ENCODE measurements at regions not wholly inside any gene's neighbourhood (a gene's known extent, or its start where the extent isn't known, plus 50 kb on each side); places are given as distances from the start of the nearest gene placed in this dataset.
A peak's percentile ranks its signal among the peaks of the same experiment; 100 is the strongest.

DNA sequence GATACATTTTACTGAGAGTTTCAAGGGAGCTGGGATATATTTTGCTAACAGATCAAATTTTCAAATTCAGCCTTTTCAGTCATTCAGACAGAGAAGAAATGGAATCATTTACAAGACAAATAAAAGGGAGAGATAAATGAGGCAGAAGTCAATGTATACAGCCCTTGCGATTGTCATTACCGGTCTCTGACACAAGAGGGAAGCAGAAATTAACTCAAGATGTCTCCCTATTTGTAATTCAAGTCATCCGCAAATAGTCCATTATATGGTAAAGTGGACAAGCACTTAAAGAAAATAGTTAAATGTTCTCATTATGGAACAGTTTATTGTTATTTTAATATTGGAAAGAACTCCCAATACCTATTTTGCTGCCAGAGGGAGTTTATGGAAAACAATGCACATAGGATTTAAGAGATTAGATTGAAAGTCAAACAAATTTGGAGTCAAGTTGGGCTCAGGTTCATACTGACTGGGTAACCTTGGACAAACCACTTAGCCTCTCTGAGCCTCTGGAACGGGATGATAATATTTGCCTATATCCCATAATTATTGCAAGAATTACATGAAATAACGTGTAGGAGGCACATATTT is 89.3 kb upstream of the PRKCQ start:
- DNase-seq (ENCODE audit: low read depth), result peak; percentile 31
- TF ChIP-seq, protein P1, sequence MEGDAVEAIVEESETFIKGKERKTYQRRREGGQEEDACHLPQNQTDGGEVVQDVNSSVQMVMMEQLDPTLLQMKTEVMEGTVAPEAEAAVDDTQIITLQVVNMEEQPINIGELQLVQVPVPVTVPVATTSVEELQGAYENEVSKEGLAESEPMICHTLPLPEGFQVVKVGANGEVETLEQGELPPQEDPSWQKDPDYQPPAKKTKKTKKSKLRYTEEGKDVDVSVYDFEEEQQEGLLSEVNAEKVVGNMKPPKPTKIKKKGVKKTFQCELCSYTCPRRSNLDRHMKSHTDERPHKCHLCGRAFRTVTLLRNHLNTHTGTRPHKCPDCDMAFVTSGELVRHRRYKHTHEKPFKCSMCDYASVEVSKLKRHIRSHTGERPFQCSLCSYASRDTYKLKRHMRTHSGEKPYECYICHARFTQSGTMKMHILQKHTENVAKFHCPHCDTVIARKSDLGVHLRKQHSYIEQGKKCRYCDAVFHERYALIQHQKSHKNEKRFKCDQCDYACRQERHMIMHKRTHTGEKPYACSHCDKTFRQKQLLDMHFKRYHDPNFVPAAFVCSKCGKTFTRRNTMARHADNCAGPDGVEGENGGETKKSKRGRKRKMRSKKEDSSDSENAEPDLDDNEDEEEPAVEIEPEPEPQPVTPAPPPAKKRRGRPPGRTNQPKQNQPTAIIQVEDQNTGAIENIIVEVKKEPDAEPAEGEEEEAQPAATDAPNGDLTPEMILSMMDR (IDR thresholded peaks at IDR 0.05; ENCODE audit: control insufficient read depth, insufficient read depth, low read depth, low read length, missing control alignments), result peak; percentile 69

DNA sequence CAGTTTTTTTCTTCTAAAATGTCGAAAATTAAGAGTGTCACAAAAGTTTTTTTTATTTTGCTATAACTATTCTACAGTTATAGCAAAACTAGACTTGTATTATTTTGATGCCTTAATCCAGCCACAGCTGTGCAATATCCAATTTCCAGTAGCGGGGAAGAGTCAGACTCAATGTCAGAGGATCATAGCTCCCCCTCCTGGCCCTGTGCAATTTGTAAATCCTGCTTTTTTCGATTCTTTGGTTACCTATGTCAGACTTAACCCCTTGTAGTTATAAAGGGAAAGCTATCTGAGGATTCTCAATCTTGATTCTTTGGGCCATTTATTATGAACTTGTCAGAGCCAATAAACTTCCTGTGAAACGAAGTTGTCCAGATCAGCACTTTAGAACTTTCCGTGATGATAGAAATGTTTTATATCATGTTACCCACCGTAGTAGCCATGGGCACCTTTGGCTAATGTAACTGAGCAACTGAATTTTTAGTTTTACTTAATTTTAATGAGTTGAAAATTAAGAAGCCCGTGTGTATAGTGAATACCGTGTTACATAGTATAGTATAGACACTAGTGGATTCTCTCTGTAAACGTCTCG is 87.7 kb upstream of the PRKCQ start:
- H3K4me3 ChIP-seq (ENCODE audit: control insufficient read depth, low read depth, low read length), result no peak overlapping the region
- TF ChIP-seq, protein P1 (IDR thresholded peaks at IDR 0.05; ENCODE audit: control insufficient read depth, insufficient read depth, low read depth, low read length, missing control alignments), result peak; percentile 66
- DNase-seq (ENCODE audit: low read depth), result no peak

More for the DNA sequence above, 89.3 kb upstream of the PRKCQ start:
- H3K4me3 ChIP-seq (ENCODE audit: control insufficient read depth, low read depth, low read length), result no peak overlapping the region

DNA sequence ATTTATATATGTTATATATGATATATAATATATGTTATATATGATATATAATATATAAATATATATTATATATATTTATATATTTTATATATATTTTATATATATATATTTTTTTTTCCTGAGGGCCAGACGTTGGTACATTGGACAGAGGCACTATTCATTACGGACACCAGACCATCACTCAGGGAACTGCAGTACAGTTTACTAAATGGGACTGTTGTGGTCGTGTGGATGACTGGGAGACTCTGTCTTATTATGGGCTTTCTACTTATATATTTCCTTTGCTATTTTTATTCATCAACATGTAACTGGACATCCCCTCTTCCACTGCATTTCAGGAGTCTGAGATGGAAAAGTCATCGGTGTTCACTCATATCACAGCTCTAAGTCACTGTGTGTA is 87.1 kb upstream of the PRKCQ start:
- no peak overlapping the region for H3K4me3 ChIP-seq (ENCODE audit: control insufficient read depth, low read depth, low read length)
- TF ChIP-seq, protein P1 (IDR thresholded peaks at IDR 0.05; ENCODE audit: control insufficient read depth, insufficient read depth, low read depth, low read length, missing control alignments), result no peak
- DNase-seq (ENCODE audit: low read depth), result no peak

DNA sequence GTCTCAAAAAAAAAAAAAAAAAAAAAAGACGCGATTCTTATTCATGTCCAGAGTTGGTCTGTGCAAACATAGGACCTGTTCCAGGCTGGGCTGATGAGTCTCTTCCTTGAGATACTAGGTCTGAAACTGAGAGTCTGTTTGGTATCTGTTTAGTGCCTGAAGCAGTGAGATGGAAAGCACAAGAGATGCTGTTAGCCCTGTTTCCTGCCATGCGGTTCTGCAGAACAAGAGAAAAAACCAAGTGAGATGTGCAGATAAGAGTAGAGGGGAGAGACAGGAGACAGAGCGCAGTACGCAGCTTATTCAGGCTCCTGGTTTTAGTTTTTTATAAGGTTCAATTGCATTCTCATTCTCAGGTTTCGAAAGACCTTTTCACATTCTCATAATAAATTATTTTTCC is 85.8 kb upstream of the PRKCQ start:
- H3K4me3 ChIP-seq (ENCODE audit: control insufficient read depth, low read depth, low read length), result no peak overlapping the region
- DNase-seq (ENCODE audit: low read depth), result no peak
- TF ChIP-seq, protein P1 (IDR thresholded peaks at IDR 0.05; ENCODE audit: control insufficient read depth, insufficient read depth, low read depth, low read length, missing control alignments), result no peak

DNA sequence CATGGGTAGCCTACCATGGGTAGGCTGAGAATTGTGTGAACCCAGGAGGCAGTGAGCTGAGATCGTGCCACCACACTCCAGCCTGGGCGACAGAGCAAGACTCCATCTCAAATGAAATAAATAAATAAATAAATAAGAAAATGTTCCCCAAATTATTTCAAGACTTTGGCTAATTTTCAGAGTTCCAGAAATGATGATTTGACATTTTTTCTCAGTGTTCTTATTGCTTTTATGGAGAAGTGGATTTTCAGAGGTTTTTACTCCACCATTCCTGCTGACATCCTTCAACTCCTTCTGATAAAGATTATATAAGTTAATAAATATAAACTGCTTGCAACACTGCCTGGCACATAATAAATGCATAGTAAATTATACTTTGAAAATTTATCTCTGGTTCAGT is 80.4 kb upstream of the PRKCQ start:
- TF ChIP-seq, protein P1 (IDR thresholded peaks at IDR 0.05; ENCODE audit: control insufficient read depth, insufficient read depth, low read depth, low read length, missing control alignments), result no peak
- no peak for DNase-seq (ENCODE audit: low read depth)
- no peak overlapping the region for H3K4me3 ChIP-seq (ENCODE audit: control insufficient read depth, low read depth, low read length)

DNA sequence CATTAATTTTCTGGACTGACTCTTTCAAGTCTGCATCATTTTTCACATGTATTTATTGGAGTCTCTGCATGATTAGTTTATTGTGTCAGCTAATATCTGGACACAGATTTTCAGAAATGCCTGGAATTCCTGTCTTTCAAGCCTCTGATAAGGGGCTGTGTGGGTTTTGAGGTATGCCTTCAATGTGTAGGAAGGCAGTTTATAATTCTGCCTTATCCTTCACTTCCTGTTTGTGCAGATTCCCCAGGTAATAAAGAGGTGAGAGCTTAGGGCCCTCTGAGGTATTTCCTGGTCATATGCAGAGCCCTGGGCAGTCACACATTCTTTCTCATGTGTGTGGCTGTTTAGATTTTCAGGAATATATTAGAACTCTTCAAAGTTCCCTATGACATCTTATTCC is 79.4 kb upstream of the PRKCQ start:
- TF ChIP-seq, protein P1 (IDR thresholded peaks at IDR 0.05; ENCODE audit: control insufficient read depth, insufficient read depth, low read depth, low read length, missing control alignments), result no peak

More for the DNA sequence above, 79.4 kb upstream of the PRKCQ start:
- DNase-seq (ENCODE audit: low read depth), result no peak
- H3K4me3 ChIP-seq (ENCODE audit: control insufficient read depth, low read depth, low read length), result no peak overlapping the region

Data from AG09309 (cell line).